HepG2 (cell line): ENCODE measurements at regions not wholly inside any gene's neighbourhood (a gene's known extent, or its start where the extent isn't known, plus 50 kb on each side); places are given as distances from the start of the nearest gene placed in this dataset.

ENCODE experiments used
- CREM ChIP-seq, 2 experiments: sonication (generic) in 1 of 2; formaldehyde crosslinking in 1 of 2; IDR thresholded peaks; 2 replicates each; pipeline versions ENCODE4 v1.4.0 to v1.6.1; 2016 to 2020; ENCODE audit warnings: antibody characterized with exemption in 1 of 2, mild to moderate bottlenecking in 1 of 2, missing genetic modification reagents in 1 of 2
- NCOA2 ChIP-seq: sonication (generic); formaldehyde crosslinking; IDR thresholded peaks from 2 replicates; pipeline ENCODE4 v1.8.0; 2022; ENCODE audit warnings: inconsistent platforms
- ZNF296 ChIP-seq: sonication (generic); formaldehyde crosslinking; conservative IDR thresholded peaks from 2 replicates; pipeline ENCODE4 v1.5.0; 2020; ENCODE audit warnings: mild to moderate bottlenecking, missing genetic modification reagents
- ZNF530 ChIP-seq: sonication (generic); formaldehyde crosslinking; IDR thresholded peaks from 2 replicates; pipeline ENCODE4 v1.5.0; 2020; ENCODE audit warnings: low read depth, mild to moderate bottlenecking, missing genetic modification reagents
- ZNF772 ChIP-seq: sonication (generic); formaldehyde crosslinking; IDR thresholded peaks from 2 replicates; pipeline ENCODE4 v1.5.0; 2020; ENCODE audit warnings: mild to moderate bottlenecking, missing genetic modification reagents
- TF ChIP-seq, protein P1 (sequence below): sonication (generic); formaldehyde crosslinking; conservative IDR thresholded peaks from 2 replicates; pipeline ENCODE4 v1.4.0; 2020; ENCODE audit warnings: missing genetic modification reagents
- TF ChIP-seq, protein P2 (sequence below): sonication (generic); formaldehyde crosslinking; conservative IDR thresholded peaks from 2 replicates; pipeline ENCODE4 v1.4.0; 2020; ENCODE audit warnings: missing genetic modification reagents
- TF ChIP-seq, protein P3 (sequence below): sonication (generic); formaldehyde crosslinking; IDR thresholded peaks from 2 replicates; pipeline ENCODE4 v1.5.1; 2020; ENCODE audit warnings: missing genetic modification reagents, mild to moderate bottlenecking, borderline replicate concordance
- TF ChIP-seq, protein P4 (sequence below): sonication (generic); formaldehyde crosslinking; IDR thresholded peaks from 2 replicates; pipeline ENCODE4 v1.4.0; 2020; ENCODE audit warnings: missing genetic modification reagents, borderline replicate concordance
- TF ChIP-seq, protein P5 (sequence below): sonication (generic); formaldehyde crosslinking; IDR thresholded peaks from 2 replicates; pipeline ENCODE4 v1.9.0; 2021; ENCODE audit warnings: missing genetic modification reagents, mild to moderate bottlenecking, borderline replicate concordance

DNA sequence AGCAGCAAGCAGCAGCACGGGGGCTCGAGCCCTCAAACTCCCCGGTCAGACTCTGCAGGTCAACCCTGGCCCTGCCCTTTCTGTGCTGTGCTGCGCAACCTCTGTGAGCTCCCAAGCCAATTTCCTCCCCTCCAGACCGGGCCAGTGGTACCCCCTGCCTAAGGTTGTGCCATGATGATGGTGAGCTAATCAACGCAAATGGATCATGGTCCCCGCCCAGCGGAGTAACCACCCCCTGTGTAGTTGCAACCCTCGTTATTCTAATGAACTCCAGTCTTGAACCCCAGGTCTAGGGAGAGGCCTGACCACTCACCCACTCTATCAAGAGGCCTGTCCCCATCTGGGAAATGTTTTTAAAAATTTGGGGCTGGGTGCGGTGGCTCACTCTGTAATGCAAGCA is 201.8 kb upstream of the FOXF1 start (continued):
- TF ChIP-seq, protein P1, sequence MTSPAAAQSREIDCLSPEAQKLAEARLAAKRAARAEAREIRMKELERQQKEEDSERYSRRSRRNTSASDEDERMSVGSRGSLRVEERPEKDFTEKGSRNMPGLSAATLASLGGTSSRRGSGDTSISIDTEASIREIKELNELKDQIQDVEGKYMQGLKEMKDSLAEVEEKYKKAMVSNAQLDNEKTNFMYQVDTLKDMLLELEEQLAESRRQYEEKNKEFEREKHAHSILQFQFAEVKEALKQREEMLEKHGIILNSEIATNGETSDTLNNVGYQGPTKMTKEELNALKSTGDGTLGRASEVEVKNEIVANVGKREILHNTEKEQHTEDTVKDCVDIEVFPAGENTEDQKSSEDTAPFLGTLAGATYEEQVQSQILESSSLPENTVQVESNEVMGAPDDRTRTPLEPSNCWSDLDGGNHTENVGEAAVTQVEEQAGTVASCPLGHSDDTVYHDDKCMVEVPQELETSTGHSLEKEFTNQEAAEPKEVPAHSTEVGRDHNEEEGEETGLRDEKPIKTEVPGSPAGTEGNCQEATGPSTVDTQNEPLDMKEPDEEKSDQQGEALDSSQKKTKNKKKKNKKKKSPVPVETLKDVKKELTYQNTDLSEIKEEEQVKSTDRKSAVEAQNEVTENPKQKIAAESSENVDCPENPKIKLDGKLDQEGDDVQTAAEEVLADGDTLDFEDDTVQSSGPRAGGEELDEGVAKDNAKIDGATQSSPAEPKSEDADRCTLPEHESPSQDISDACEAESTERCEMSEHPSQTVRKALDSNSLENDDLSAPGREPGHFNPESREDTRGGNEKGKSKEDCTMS, result no peak
- TF ChIP-seq NCOA2 (CRISPR knock-in tag), result no peak
- TF ChIP-seq, protein P2, sequence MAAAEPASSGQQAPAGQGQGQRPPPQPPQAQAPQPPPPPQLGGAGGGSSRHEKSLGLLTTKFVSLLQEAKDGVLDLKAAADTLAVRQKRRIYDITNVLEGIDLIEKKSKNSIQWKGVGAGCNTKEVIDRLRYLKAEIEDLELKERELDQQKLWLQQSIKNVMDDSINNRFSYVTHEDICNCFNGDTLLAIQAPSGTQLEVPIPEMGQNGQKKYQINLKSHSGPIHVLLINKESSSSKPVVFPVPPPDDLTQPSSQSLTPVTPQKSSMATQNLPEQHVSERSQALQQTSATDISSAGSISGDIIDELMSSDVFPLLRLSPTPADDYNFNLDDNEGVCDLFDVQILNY (CRISPR knock-in tag), result no peak
- no peak for TF ChIP-seq ZNF530 (CRISPR knock-in tag)
- no peak for TF ChIP-seq ZNF772
- no peak for TF ChIP-seq CREM (IDR thresholded peaks at IDR 0.05)
- no peak for TF ChIP-seq CREM (CRISPR knock-in tag; IDR thresholded peaks at IDR 0.05)
- TF ChIP-seq, protein P3, sequence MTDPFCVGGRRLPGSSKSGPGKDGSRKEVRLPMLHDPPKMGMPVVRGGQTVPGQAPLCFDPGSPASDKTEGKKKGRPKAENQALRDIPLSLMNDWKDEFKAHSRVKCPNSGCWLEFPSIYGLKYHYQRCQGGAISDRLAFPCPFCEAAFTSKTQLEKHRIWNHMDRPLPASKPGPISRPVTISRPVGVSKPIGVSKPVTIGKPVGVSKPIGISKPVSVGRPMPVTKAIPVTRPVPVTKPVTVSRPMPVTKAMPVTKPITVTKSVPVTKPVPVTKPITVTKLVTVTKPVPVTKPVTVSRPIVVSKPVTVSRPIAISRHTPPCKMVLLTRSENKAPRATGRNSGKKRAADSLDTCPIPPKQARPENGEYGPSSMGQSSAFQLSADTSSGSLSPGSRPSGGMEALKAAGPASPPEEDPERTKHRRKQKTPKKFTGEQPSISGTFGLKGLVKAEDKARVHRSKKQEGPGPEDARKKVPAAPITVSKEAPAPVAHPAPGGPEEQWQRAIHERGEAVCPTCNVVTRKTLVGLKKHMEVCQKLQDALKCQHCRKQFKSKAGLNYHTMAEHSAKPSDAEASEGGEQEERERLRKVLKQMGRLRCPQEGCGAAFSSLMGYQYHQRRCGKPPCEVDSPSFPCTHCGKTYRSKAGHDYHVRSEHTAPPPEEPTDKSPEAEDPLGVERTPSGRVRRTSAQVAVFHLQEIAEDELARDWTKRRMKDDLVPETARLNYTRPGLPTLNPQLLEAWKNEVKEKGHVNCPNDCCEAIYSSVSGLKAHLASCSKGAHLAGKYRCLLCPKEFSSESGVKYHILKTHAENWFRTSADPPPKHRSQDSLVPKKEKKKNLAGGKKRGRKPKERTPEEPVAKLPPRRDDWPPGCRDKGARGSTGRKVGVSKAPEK (CRISPR knock-in tag), result no peak
- TF ChIP-seq, protein P4, sequence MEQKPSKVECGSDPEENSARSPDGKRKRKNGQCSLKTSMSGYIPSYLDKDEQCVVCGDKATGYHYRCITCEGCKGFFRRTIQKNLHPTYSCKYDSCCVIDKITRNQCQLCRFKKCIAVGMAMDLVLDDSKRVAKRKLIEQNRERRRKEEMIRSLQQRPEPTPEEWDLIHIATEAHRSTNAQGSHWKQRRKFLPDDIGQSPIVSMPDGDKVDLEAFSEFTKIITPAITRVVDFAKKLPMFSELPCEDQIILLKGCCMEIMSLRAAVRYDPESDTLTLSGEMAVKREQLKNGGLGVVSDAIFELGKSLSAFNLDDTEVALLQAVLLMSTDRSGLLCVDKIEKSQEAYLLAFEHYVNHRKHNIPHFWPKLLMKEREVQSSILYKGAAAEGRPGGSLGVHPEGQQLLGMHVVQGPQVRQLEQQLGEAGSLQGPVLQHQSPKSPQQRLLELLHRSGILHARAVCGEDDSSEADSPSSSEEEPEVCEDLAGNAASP (CRISPR knock-in tag), result no peak
- TF ChIP-seq ZNF296, result no peak
- TF ChIP-seq, protein P5, sequence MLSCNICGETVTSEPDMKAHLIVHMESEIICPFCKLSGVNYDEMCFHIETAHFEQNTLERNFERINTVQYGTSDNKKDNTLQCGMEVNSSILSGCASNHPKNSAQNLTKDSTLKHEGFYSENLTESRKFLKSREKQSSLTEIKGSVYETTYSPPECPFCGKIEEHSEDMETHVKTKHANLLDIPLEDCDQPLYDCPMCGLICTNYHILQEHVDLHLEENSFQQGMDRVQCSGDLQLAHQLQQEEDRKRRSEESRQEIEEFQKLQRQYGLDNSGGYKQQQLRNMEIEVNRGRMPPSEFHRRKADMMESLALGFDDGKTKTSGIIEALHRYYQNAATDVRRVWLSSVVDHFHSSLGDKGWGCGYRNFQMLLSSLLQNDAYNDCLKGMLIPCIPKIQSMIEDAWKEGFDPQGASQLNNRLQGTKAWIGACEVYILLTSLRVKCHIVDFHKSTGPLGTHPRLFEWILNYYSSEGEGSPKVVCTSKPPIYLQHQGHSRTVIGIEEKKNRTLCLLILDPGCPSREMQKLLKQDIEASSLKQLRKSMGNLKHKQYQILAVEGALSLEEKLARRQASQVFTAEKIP (CRISPR knock-in tag), result no peak
